Fibroblast of skin of scalp (primary cell): ENCODE measurements at regions not wholly inside any gene's neighbourhood (a gene's known extent, or its start where the extent isn't known, plus 50 kb on each side); places are given as distances from the start of the nearest gene placed in this dataset.

Experiments
- DNase-seq: peaks from one replicate; pipeline ENCODE4 v3.0.0-alpha.2; 2013

DNA sequence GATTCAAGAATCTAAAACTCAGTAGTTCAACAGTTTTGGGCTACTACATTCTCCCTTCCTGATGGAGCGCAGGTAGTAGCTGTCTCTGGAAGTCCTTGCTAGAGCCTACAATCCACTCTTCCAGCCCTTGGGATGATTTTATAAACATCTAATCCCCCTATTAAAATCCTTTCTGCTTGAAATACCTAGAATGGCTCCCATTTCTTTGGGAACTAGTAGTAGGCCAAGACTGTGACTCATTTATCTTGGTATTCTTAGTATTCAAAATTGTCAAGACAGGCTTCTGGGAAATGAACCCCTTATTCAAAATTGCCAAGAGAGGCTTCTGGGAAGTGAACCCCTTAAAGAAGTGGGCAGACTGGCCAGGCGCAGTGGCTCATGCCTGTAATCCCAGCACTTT lies 142.5 kb upstream of the FGGY start:
- DNase-seq: peak; percentile 52

DNA sequence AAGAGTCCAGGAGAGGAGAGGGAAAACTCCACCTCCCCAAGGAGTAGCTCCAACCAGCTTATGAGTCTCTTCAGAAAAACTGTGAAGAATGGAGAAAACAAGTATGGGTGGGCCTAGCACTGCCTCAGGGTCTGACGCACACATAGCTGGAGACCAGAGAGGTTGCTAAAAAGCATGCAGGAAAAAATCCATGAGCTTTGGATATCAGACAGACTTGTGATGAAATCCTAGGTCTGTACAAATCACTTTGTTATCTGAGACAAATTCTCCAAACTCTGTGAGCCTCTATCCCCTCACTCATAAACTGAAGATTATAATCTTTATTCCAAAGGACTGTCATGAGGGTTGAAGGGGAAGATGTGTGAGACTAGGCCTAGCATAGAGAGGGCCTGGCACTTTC lies 141.5 kb upstream of the FGGY start:
- no peak for DNase-seq

DNA sequence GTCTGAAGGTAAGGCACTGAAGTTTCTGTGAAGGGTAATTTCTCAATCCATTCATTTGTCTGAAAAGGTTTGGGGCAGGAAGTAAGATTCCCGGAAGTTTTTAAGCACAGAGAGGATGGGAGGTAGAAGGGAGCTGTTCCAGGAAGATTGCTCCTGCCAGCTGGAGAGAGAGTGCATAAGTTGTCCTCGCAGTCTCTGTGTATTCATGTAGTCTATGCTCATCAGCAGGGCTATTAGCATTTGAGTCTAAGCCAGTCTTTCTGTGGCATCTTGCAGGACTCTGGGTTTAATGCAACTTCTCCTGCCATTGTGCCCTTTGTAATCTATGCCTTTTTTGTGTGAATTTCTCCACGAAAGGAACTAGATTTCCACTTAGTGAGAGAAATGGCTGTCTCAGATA lies 140.8 kb upstream of the FGGY start:
- DNase-seq: no peak

DNA sequence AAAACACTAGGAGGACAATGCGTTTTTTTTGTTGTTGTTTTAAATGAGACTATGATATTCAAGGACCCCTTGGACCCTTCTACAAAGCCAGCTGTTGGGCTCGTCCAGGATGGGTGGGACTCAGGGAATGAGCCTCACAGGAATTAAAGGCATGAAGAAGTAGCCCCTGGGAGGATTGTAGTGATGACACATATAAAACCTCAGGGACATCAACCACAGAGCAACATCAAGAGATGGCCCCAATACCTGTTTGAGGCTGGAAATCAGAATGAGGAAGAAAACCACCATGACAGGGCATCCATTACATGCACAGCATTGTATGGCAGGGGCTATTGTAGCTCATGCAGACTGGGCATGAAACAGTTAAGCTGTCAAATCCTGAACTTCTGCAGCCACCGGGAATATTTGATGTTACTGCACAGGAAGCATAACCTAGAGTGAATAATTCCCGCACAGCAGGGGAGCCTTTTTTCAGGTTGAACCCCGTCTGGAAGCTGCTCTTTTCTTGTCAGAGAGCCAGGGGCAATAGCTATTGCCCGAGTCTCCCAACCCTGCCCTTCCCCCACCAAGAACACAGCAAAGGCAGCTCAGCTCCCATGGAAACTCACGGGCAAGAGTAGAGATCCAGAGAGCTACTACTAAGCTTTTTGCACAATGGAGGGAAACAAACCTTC lies 140.2 kb upstream of the FGGY start:
- DNase-seq: peak; percentile 79

DNA sequence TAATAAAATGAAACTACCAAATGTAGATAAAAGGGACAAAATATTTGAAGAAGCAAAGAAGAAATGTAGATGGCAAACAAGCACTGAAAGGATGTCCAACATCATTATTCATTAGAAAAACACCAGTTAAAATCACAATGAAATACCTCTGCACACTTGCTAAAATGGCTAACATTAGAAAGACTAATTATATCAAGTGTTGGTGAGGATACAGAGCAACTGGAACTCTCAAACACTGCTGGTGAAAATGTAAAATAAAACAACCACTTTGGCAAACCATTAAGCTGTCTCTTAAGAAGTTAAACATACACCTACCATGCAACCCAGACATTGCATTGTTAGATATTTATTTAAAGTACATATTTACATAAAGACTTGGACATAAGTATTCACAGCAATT lies 138.6 kb upstream of the FGGY start:
- no peak for DNase-seq

DNA sequence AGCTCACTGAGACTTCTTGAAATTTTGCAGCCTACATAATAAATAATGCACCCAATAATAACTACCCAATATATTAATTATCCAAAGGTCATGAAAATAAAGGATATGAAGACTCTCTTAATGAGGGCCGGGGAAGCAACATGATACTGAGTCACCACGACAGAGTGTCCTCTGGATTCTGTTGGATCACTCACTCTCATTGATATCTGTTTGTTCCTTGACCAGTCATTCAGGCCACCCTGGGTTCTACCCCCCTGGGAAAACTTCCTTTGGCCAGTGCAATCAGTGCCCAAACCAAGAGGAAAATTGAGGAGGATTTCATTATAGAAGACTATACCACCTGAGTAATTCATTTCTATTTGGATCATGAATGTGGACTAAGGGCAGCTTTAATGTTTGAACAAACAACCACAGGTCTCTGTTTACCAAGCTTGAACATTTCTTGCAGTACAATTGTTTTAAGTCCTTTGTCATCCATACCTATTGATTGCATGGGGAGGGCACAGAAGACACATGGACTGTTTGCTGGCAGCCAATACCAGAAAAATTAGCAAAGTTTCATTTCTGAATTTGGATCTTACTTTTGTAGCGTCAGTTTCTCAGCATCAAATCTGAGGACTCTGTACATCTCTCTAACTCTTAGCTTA lies 137.2 kb upstream of the FGGY start:
- DNase-seq: no peak

DNA sequence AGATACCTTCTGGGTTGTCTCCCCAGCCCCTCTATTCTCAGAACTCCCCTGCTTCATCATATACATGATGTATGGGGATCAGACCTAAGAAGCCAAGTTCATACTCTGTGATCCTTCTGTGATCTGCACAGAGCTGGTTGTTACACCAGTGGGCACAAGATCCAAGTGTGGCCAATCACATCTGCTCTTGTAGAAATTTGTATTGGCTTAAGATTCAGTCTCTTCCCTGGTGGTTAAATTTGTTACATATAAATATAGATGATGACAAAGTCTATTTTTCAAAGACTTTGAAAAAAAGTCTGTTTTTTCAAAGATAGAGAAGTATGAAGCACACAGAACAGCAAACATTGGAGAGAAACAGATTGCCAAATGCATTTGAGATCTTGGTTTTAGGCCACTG lies 135.8 kb upstream of the FGGY start:
- no peak for DNase-seq

DNA sequence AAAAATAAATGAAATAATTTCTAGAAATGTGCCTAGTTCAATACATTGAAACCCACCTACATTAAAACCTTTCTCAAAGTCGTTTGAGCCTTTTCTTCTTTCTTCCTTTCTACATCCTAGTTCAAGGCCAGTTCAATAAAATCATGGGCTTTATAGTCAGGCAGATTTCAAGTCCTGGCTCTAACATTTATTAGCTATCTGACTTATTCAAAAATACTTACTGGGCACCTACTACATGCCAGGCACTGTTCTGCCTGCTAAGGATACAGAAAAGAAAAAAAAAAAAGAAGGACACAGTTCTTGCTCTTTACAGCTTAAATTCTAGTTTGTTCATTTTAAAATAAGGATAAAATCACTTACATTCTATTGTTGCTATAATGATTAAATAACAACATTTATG lies 134.2 kb upstream of the FGGY start:
- DNase-seq: no peak

DNA sequence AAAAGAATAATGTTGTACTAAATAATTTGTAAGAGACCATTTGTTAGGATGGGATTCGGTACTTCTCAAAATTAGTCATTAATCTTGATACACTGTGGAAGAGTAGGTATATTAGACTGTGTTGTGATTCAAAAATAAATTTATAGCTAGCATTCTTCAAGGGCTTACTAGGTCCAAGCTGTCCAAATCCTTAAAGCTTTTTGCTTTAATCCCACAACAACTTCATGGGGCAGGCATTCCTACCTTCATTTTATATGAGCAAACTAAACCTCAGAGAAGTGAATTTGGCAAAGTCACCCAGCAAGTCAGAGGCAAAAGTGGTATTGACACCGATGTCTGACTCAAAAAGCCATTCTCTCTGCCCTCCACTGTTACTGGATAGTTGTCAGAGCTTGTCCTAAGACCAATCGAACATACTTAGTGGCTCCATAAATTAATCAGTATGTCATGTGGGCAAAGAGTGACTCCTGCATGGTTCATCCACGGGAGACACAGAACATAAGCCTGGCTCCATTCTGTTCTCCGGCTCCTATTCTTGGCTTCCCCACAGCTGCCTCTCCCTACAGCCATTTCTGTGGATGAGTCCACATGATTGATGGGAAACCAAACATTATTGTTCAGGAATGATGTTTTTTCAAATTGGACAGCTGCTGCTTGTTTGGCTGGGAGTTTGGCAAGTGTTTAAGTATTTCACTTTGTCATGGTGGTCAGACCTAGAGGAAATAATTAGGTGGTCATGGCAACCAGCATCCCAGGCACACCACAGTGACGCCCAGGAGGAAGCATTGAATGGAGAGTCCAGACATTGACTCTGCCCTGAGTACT lies 133.4 kb upstream of the FGGY start:
- peak; percentile 90 for DNase-seq

DNA sequence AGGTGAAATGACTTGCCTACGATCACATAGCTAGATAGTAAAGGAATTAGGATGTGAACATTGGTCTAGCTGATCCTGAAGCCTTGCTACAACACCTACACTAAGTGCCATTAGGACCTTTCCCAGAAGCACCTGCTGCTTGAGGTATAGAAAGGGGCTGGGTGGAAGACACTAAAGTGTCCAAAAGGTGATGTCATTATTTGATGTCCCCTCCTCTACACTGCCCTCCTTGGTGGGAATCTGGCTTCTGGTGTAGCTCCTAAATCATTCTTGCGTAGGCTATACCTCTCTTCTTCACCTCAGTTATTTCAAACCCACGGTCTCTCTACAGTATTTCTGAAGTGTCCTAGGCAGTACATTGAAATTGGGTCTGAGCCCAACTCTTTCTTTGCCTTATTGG lies 132.5 kb upstream of the FGGY start:
- DNase-seq: no peak

DNA sequence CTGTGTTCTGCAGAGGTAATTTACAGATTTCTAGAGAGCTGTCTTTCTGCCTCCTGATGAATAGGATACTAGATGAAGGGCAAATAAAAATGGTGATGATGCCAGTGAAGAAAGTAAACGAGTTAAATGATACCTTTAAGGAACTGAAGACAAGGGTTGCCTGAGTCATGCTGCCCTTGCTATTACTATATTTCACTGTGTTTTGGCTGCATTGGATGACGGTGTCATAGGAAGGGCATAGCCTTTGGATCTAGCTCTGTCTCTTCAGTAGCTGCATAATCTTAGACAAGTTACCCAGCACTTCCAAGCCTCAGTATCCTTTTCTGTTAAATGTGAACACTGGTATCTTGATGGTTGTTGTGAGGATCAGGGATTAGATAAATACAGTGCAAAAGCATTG lies 131.5 kb upstream of the FGGY start:
- no peak for DNase-seq

DNA sequence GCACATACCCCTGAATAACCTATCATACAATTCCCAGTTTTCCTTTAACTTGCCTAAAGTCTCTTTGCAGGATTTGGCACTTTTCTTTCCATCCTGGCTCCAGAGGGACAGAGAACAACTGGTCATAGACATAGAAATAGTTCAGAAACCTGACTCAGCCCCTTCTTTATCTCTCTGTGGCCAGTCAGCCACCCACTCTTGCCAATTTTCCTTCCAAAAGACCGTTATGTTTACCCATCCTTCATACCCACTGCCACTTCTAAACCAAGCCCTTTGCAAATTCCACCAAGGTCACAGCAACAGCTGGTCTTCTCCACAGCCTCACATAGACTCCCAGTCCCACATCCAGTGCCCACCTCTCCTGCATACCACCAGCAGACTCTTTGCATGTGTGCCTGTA lies 127.2 kb upstream of the FGGY start:
- DNase-seq: no peak

DNA sequence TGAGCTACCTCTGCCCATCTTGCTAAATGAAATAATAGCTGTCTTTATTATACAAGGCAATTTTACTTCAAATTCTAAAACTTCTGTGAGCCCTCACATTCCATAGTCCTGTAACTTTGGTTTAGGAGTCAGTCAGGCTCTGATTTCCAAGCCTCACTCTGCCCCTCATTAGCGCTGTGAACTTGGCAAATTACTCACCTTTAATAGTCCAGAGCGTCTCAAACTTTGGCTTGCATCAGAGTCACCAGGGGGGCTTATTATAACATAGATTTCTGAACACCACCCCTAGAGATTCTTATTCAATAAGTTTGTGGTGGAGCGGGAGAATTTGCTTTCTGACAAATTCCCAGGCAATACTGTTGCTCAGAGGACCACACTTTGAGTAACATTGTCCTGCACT lies 126.2 kb upstream of the FGGY start:
- no peak for DNase-seq

DNA sequence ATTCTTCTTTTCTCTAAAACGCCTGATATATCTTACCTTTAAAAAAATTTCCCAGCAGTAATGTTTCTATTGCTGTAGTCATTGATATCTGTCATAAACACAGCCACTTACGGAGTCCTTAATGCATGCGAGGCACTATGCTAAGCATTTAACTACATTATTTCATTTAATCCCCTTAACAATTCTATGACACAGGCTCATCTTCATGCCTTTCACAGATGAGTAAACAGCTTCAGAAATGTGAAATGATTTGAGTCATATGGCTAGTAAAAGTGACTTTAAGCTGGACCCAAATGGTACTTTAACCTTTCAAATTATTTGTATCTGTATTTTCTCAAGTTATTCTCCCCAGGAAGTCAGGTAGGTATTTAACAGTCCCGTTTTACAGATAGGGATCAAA lies 125.1 kb upstream of the FGGY start:
- DNase-seq: no peak

DNA sequence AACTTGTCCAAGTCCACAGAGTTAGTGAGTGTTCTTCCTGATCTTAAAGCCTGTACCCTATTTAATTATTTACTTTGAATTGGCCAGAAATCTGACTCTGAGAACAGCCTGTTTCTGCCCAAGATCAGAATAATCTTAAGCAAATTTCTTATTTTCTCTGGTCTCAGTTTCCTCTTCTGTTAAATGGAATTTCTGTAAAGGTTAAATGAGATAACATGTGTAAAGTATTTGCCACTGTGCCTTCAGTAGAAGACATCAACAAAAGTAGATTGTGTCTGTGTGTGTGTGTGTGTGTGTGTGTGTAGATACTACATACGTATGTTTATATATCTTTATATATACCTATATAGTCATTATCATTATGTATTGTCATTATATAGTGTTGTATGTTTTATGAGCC lies 124.2 kb upstream of the FGGY start:
- no peak for DNase-seq

DNA sequence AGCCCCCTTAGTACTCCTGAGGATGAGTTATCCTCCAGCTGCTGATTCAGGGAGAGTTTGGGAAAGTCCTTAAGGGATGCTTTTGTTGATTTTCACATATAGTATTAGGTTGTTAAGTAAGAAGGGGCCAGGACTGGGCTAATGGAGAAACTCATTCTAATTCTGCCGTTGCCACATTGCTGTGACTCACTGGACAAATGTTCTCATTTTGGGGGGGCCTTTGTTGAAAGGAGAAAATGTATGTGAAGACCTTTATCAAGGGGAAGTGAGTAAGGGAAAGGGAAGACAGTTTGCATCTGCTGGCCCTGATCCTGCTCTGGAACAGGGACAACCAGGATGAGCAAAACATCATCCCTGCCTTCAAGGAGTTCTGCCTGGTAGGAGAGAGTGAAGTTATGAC lies 123.2 kb upstream of the FGGY start:
- peak; percentile 74 for DNase-seq

DNA sequence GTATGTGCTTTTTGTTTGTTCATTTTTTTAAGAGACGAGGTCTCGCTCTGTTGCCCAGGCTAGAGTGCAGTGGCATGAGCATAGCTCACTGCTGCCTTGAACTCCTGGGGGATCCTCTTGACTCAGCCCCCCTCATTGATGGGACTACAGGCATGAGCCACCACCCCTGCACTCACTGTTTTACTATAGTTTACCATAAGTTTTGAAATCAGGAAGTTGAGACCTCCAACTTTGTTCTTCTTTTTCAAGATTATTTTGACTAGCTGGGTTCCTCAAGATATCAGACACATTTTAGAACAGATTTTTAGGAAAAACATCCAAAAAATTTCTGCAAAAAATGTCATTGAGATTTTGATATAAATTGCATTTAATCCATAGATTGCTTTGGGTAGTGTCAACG lies 120.4 kb upstream of the FGGY start:
- DNase-seq: no peak

DNA sequence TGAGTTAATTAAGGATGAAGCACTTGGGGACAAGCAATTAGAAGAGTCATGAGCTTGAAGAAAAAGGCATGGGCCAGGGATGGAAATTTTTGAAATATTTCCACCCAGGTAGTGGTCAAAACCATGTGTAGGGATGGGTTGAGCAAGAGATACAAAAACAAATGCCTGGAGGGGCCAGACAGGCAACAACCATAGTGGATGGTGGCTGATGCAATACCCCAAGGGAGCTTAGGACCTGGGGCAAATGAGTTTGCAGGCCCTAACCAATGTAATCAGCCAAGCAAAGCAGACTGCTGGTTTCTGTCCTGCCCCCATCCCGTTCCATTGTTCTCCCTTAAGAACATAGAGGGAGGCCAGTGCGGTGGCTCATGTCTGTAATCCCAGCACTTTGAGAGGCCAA lies 119.1 kb upstream of the FGGY start:
- DNase-seq: no peak

DNA sequence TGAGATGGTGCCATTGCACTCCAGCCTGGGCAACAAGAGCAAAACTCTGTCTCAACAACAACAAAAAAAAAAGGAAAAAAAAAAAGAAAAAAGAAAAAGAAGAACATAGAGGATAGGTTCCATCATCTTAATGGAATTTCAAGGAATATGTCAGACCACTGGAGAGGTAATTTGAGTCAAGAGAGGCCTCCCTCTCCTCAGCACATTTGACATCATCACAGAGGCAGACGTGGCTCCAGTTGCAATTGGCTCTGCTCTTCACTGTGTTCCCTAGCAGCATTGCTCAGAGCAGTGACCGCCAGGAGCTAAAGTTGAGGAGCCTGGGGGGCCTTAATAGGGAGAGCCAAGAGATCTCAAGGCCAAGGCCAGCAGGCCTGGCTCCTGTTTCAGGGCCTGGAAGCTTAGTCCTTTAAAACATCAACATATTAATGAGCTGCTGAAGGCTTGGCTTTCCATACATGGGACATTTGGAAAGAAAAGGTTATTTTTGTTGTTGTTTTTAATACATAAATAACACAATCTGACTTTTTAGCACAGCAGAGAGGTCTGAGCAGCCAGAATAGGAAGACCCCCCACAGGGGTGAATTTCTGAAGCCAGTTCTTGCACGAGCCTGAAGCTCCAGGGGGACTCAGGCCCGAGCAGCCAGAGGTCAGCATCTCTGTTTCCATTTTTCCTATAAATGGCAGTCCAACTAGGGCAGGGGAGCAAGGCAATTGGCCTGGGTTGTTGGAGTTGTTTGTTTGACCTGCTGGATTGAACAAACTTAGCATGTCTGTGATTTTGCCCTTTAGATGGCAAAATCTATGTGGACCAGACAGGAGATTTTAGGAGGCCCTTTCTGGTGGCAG lies 118.3 kb upstream of the FGGY start:
- DNase-seq: peak; percentile 71

DNA sequence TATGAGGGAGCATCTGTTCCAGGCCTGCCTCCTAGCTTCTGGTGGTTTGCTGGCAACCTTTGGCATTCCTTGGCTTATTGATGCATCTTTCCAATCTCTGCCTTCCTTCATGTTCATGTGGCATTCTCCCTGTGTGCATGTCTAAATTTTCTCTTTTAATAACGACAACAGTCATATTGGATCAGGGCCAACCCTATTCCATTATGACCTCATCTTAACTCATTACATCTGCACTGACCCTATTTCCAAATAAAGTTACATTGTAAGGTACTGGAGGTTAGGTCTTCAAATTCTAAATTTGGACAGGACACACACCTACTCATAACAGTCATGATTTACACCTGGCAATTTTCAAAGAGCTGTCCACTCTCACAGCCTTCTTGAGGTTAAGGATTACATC lies 117.2 kb upstream of the FGGY start:
- no peak for DNase-seq

DNA sequence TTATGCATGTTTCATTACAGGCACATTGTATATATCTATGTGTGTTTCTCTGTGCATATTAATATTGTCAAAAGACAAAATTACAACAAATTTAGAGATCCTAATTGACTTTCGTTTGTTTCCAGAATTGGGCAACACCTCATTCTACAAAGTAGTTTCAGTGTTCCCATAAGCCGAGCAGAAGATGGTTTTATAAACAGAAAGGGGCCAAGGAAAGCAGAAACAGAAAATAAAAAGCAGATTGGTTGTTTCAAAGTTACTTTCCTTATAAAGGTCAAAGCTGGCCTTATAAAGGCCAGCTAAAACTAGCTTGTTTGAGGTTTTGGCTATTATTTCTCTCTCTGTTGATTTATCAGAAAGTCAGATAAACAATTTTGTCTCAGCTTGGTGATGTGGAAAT lies 116.2 kb upstream of the FGGY start:
- no peak for DNase-seq

DNA sequence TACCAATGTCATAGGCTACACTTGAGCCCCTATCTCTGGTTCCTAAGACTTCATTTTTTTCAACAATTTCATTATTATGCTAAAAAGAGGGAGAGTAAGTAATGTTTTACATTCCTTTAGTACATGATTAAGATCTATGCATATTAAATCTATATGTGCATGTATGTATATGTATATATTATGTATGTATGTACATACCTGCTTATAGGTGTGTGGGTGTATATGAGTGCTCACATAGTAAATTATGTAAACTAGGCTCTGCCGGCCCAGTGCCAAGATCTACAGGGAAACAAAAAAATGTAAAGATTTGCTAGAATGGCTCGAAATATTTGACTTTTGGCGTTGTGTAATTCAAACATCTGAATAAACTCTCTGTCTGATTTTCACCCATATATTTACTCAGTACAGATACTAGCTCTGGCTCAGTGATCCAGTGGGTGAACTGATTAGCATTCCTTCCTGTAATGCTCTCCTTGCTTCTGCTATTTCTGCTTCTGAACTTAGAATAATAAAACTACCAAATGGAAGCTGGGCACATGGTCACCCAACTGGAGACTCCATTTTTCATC lies 113.1 kb upstream of the FGGY start:
- no peak for DNase-seq
